ENCODE measurements at regions not wholly inside any gene's neighbourhood (a gene's known extent, or its start where the extent isn't known, plus 50 kb on each side); places are given as distances from the start of the nearest gene placed in this dataset.

GRCh38 chr16:6155271-6155670 lies 1057.7 kb upstream of the EEF2KMT start:
- intact Hi-C loops (cut with DNase I): no loop called here
- no peak for DNase-seq (ENCODE audit: low spot score)

- intact Hi-C loops (cut with DNase I): no loop called here
- DNase-seq (ENCODE audit: low spot score): no peak
Measured at GRCh38 chr16:6153901-6154300, 1056.3 kb upstream of the EEF2KMT start.

GRCh38 chr16:6149031-6149430 lies 1051.4 kb upstream of the EEF2KMT start:
- intact Hi-C loops (cut with DNase I): no loop called here
- DNase-seq (ENCODE audit: low spot score): no peak

GRCh38 chr16:6148361-6148760 lies 1050.8 kb upstream of the EEF2KMT start:
- intact Hi-C loops (cut with DNase I): no loop called here
- DNase-seq (ENCODE audit: low spot score): no peak

- intact Hi-C loops (cut with DNase I): no loop called here
- DNase-seq (ENCODE audit: low spot score): no peak
Measured at GRCh38 chr16:6146874-6147425, 1049.4 kb upstream of the EEF2KMT start.

- intact Hi-C loops (cut with DNase I): no loop called here
- DNase-seq (ENCODE audit: low spot score): no peak
Measured at GRCh38 chr16:6146356-6146755, 1048.8 kb upstream of the EEF2KMT start.

- DNase-seq (ENCODE audit: low spot score): no peak
- intact Hi-C loops (cut with DNase I): no loop called here
Measured at GRCh38 chr16:6144463-6144862, 1046.9 kb upstream of the EEF2KMT start.

GRCh38 chr16:6143020-6143419 lies 1045.4 kb upstream of the EEF2KMT start:
- no peak for DNase-seq (ENCODE audit: low spot score)
- intact Hi-C loops (cut with DNase I): no loop called here

GRCh38 chr16:6133009-6133557 lies 1035.5 kb upstream of the EEF2KMT start:
- DNase-seq (ENCODE audit: low spot score): no peak
- intact Hi-C loops (cut with DNase I): no loop called here

- intact Hi-C loops (cut with DNase I): no loop called here
- no peak for DNase-seq (ENCODE audit: low spot score)
Measured at GRCh38 chr16:6132121-6132520, 1034.5 kb upstream of the EEF2KMT start.

- intact Hi-C loops (cut with DNase I): no loop called here
- DNase-seq (ENCODE audit: low spot score): no peak
Measured at GRCh38 chr16:6131526-6132050, 1034.0 kb upstream of the EEF2KMT start.

- intact Hi-C loops (cut with DNase I): no loop called here
Measured at GRCh38 chr16:6125483-6126259, 1028.1 kb upstream of the EEF2KMT start.

GRCh38 chr16:6124136-6124535 lies 1026.5 kb upstream of the EEF2KMT start:
- no peak for DNase-seq (ENCODE audit: low spot score)
- intact Hi-C loops (cut with DNase I): no loop called here

More at GRCh38 chr16:6125483-6126259, 1028.1 kb upstream of the EEF2KMT start:
- DNase-seq (ENCODE audit: low spot score): no peak

- DNase-seq (ENCODE audit: low spot score): no peak
- intact Hi-C loops (cut with DNase I): no loop called here
Measured at GRCh38 chr16:6122401-6122800, 1024.8 kb upstream of the EEF2KMT start.

GRCh38 chr16:6114691-6115090 lies 1017.1 kb upstream of the EEF2KMT start:
- intact Hi-C loops (cut with DNase I): no loop called here
- no peak for DNase-seq (ENCODE audit: low spot score)

- no peak for DNase-seq (ENCODE audit: low spot score)
- intact Hi-C loops (cut with DNase I): no loop called here
Measured at GRCh38 chr16:6113749-6114148, 1016.2 kb upstream of the EEF2KMT start.

- DNase-seq (ENCODE audit: low spot score): no peak
- intact Hi-C loops (cut with DNase I): no loop called here
Measured at GRCh38 chr16:6112700-6113099, 1015.1 kb upstream of the EEF2KMT start.

GRCh38 chr16:6111390-6111789 lies 1013.8 kb upstream of the EEF2KMT start:
- DNase-seq (ENCODE audit: low spot score): no peak
- intact Hi-C loops (cut with DNase I): no loop called here

GRCh38 chr16:6110346-6110745 lies 1012.8 kb upstream of the EEF2KMT start:
- no peak for DNase-seq (ENCODE audit: low spot score)
- intact Hi-C loops (cut with DNase I): no loop called here

GRCh38 chr16:6106061-6106460 lies 1008.5 kb upstream of the EEF2KMT start:
- no peak for DNase-seq (ENCODE audit: low spot score)
- intact Hi-C loops (cut with DNase I): no loop called here

- no peak for DNase-seq (ENCODE audit: low spot score)
- intact Hi-C loops (cut with DNase I): no loop called here
Measured at GRCh38 chr16:6105115-6105514, 1007.5 kb upstream of the EEF2KMT start.

Data from cardiac septum (tissue), 1 donor.